H1 (cell line): ENCODE measurements at regions not wholly inside any gene's neighbourhood (a gene's known extent, or its start where the extent isn't known, plus 50 kb on each side); places are given as distances from the start of the nearest gene placed in this dataset.
"Not testable (repeated sequence)": the region's sequence is repeated elsewhere in the genome, so short reads cannot be mapped to it uniquely, and the experiment has no call there.

ENCODE experiments used
- CTCF ChIA-PET: fragments of 300-600 bp; sonication (Branson Sonifier 250); formaldehyde crosslinking; loops from one replicate; lab custom pipeline; 2021; ENCODE audit not compliant: partially characterized antibody; lab: Charles Lee
- POLR2A ChIA-PET: fragments of 300-600 bp; sonication (Branson Sonifier 250); formaldehyde crosslinking; loops from one replicate; lab custom pipeline; 2021; ENCODE audit warnings: inconsistent platforms; ENCODE audit not compliant: partially characterized antibody; lab: Charles Lee
- DNase-seq, 2 experiments: peaks; one replicate each; pipeline versions ENCODE4 v3.0.0 to v3.0.0-alpha.2; 2010 to 2022; ENCODE audit warnings: low spot score in 2 of 2, low read depth in 1 of 2, mixed read lengths in 1 of 2
- FAIRE-seq: peaks from 2 replicates; lab custom pipeline; 2011; peaks lifted over from hg19 to GRCh38; lab: Jason Lieb, UNC
- H2AFZ ChIP-seq: 2 replicates; pipeline ENCODE4 v1.8.1; 2012; ENCODE audit warnings: low read length, inconsistent platforms
- H2AK5ac ChIP-seq: 2 replicates; pipeline ENCODE4 v1.6.1; 2013; ENCODE audit warnings: low read depth, low read length
- H2BK120ac ChIP-seq: replicated peaks from 2 replicates; pipeline ENCODE3; 2013; ENCODE audit warnings: low read depth, low read length, inconsistent platforms
- H2BK12ac ChIP-seq: 2 replicates; pipeline ENCODE4 v1.6.1; 2013; ENCODE audit warnings: low read depth, low read length
- H2BK15ac ChIP-seq: 2 replicates; pipeline ENCODE4 v1.6.1; 2013; ENCODE audit warnings: low read length
- H2BK20ac ChIP-seq: 2 replicates; pipeline ENCODE4 v1.6.1; 2013; ENCODE audit warnings: low read length
- H2BK5ac ChIP-seq: 2 replicates; pipeline ENCODE4 v1.6.1; 2013; ENCODE audit warnings: low read depth, low read length
- H3K14ac ChIP-seq: 2 replicates; pipeline ENCODE4 v1.6.1; 2013; ENCODE audit warnings: inconsistent platforms; ENCODE audit not compliant: insufficient read length
- H3K18ac ChIP-seq: 2 replicates; pipeline ENCODE4 v1.6.1; 2013; ENCODE audit warnings: low read length; ENCODE audit errors: extremely low read depth
- H3K23ac ChIP-seq: 2 replicates; pipeline ENCODE4 v1.6.1; 2013; ENCODE audit warnings: inconsistent platforms; ENCODE audit not compliant: insufficient read length
- H3K23me2 ChIP-seq: 2 replicates; pipeline ENCODE4 v1.6.1; 2013; ENCODE audit warnings: low read depth, low read length
- H3K27ac ChIP-seq: 2 replicates; pipeline ENCODE4 v1.6.1; 2011; ENCODE audit warnings: low read depth, low read length, inconsistent platforms
- H3K27me3 ChIP-seq, 4 experiments: replicated peaks in 1 of 4; 1 replicate in 1 of 4; 2 replicates in 3 of 4; pipeline versions ENCODE4 v1.6.1 to v1.8.1; 2011 to 2013; ENCODE audit warnings: low read length in 3 of 4, mild to moderate bottlenecking in 3 of 4, inconsistent platforms in 2 of 4, mixed read lengths in 2 of 4, moderate library complexity in 1 of 4; ENCODE audit not compliant: control insufficient read depth in 3 of 4, insufficient read depth in 3 of 4; ENCODE audit errors: extremely low read depth in 1 of 4
- H3K36me3 ChIP-seq, 4 experiments: 2 replicates each; pipeline versions ENCODE4 v1.6.1 to v1.8.1; 2011 to 2013; ENCODE audit warnings: mild to moderate bottlenecking in 4 of 4, low read length in 3 of 4, moderate library complexity in 2 of 4, control low read depth in 1 of 4, inconsistent platforms in 1 of 4; ENCODE audit not compliant: insufficient read depth in 4 of 4, control insufficient read depth in 2 of 4
- H3K4ac ChIP-seq: replicated peaks from 2 replicates; pipeline ENCODE3; 2013; ENCODE audit warnings: low read length, low read depth, mixed read lengths, inconsistent platforms; ENCODE audit not compliant: insufficient read length
- H3K4me1 ChIP-seq, 4 experiments: replicated peaks in 1 of 4; 1 replicate in 1 of 4; 2 replicates in 3 of 4; pipeline versions ENCODE4 v1.6.1 to v1.8.1; 2011 to 2013; ENCODE audit warnings: low read length in 3 of 4, inconsistent platforms in 2 of 4, mixed read lengths in 1 of 4; ENCODE audit not compliant: insufficient read depth in 4 of 4, control insufficient read depth in 3 of 4
- H3K4me2 ChIP-seq, 2 experiments: 2 replicates each; pipeline versions ENCODE4 v1.6.1 to v1.8.1; 2011 to 2013; ENCODE audit warnings: low read depth in 2 of 2, low read length in 2 of 2, control low read depth in 1 of 2, inconsistent platforms in 1 of 2, mild to moderate bottlenecking in 1 of 2; ENCODE audit not compliant: insufficient read depth in 1 of 2
- H3K4me3 ChIP-seq, 4 experiments: fragments of 200-600, 300-600 bp in 1 of 4; sonication (generic), shearing (Covaris generic), sonication (Bioruptor Twin) in 1 of 4; 2 replicates each; pipeline versions ENCODE4 v1.5.1 to v1.8.1; 2011 to 2016; ENCODE audit warnings: low read length in 4 of 4, low read depth in 3 of 4, control low read depth in 2 of 4, inconsistent platforms in 2 of 4, mild to moderate bottlenecking in 2 of 4, mixed read lengths in 1 of 4, moderate library complexity in 1 of 4; ENCODE audit not compliant: insufficient read depth in 2 of 4; ENCODE audit errors: extremely low read depth in 1 of 4
- H3K56ac ChIP-seq: replicated peaks from 2 replicates; pipeline ENCODE3; 2013; ENCODE audit warnings: low read depth, mild to moderate bottlenecking, mixed read lengths, low read length, inconsistent platforms; ENCODE audit not compliant: insufficient read length
- H3K79me1 ChIP-seq: 2 replicates; pipeline ENCODE4 v1.6.1; 2013; ENCODE audit warnings: low read depth, low read length, control low read depth
- H3K79me2 ChIP-seq, 2 experiments: 2 replicates each; pipeline versions ENCODE4 v1.6.1 to v1.8.1; 2012 to 2013; ENCODE audit warnings: low read length in 2 of 2, mild to moderate bottlenecking in 2 of 2, inconsistent platforms in 1 of 2; ENCODE audit not compliant: insufficient read depth in 2 of 2, control insufficient read depth in 1 of 2
- H3K9ac ChIP-seq, 4 experiments: replicated peaks in 1 of 4; 1 replicate in 1 of 4; 2 replicates in 3 of 4; pipeline versions ENCODE4 v1.6.1 to v1.8.1; 2011 to 2013; ENCODE audit warnings: low read depth in 3 of 4, low read length in 3 of 4, control low read depth in 2 of 4, mild to moderate bottlenecking in 2 of 4, moderate library complexity in 2 of 4, inconsistent platforms in 1 of 4; ENCODE audit errors: extremely low read depth in 1 of 4
- H3K9me3 ChIP-seq, 2 experiments: 2 replicates each; pipeline versions ENCODE4 v1.6.1 to v1.8.1; 2012 to 2013; ENCODE audit warnings: mild to moderate bottlenecking in 2 of 2, moderate library complexity in 2 of 2, control low read depth in 1 of 2, inconsistent platforms in 1 of 2, low read depth in 1 of 2, low read length in 1 of 2, mixed read lengths in 1 of 2; ENCODE audit not compliant: insufficient read depth in 2 of 2
- H4K20me1 ChIP-seq, 2 experiments: replicated peaks in 1 of 2; 2 replicates each; pipeline versions ENCODE3 to v1.8.1; 2011 to 2013; ENCODE audit warnings: inconsistent platforms in 2 of 2, low read length in 2 of 2, mild to moderate bottlenecking in 1 of 2; ENCODE audit not compliant: insufficient read depth in 2 of 2, control insufficient read depth in 1 of 2
- H4K5ac ChIP-seq: 2 replicates; pipeline ENCODE4 v1.6.1; 2013; ENCODE audit warnings: low read length, low read depth, mixed read lengths, inconsistent platforms; ENCODE audit not compliant: insufficient read length
- H4K8ac ChIP-seq: 2 replicates; pipeline ENCODE4 v1.8.0; 2013; ENCODE audit warnings: mild to moderate bottlenecking, moderate library complexity, low read length, inconsistent platforms; ENCODE audit not compliant: insufficient read depth; ENCODE audit errors: extremely low read depth
- H4K91ac ChIP-seq: replicated peaks from 2 replicates; pipeline ENCODE3; 2013; ENCODE audit warnings: low read length, mixed read lengths, inconsistent platforms; ENCODE audit not compliant: insufficient read length
- WGBS, 2 experiments: shearing (Covaris generic) in 1 of 2; methylation state at CpG; one replicate each; pipeline versions ENCODE4 v1.1.6 to v1.1.7; 2013 to 2015; ENCODE audit warnings: low lambda C conversion rate in 2 of 2, mixed read lengths in 2 of 2, inconsistent platforms in 1 of 2, low coverage in 1 of 2, missing lambda C conversion rate in 1 of 2; ENCODE audit not compliant: insufficient replicate concordance in 2 of 2, insufficient coverage in 1 of 2, insufficient read length in 1 of 2; ENCODE audit errors: extremely low coverage in 1 of 2, missing lambda C conversion rate in 1 of 2; 5-methylcytosine and 5-hydroxymethylcytosine counted together

- POLR2A ChIA-PET: not testable (repeated sequence)
Measured at GRCh38 chr2:198270157-198270556, 465.8 kb downstream of the PLCL1 start.

More at GRCh38 chr2:198270157-198270556, 465.8 kb downstream of the PLCL1 start:
- H3K18ac ChIP-seq, H3K79me1 ChIP-seq, FAIRE-seq, H3K4me1 ChIP-seq, H4K91ac ChIP-seq, H3K23me2 ChIP-seq, H4K20me1 ChIP-seq, H3K79me2 ChIP-seq, CTCF ChIA-PET, H3K27ac ChIP-seq, H3K23ac ChIP-seq, H4K8ac ChIP-seq, H2BK20ac ChIP-seq, H2AK5ac ChIP-seq, H3K36me3 ChIP-seq, H2BK5ac ChIP-seq, H3K27me3 ChIP-seq, H3K4me2 ChIP-seq, H3K14ac ChIP-seq, H2BK15ac ChIP-seq, H3K4me3 ChIP-seq, DNase-seq, H3K4ac ChIP-seq, H2BK12ac ChIP-seq, H4K5ac ChIP-seq, H3K9me3 ChIP-seq, H2AFZ ChIP-seq, H3K9ac ChIP-seq, H2BK120ac ChIP-seq, H3K56ac ChIP-seq: not testable (repeated sequence)
- WGBS, 2 experiments: 94% methylated on average over 2 of the region's 2 CpGs; no CpG with 5 or more reads in 1 of the 2 experiments
